ENCODE measurements at regions not wholly inside any gene's neighbourhood (a gene's known extent, or its start where the extent isn't known, plus 50 kb on each side); places are given as distances from the start of the nearest gene placed in this dataset.

GRCh38 chr3:104519068-104519467, 847.6 kb upstream of the ALCAM start:
- no peak overlapping the region for H3K27ac Mint-ChIP-seq
- H3K4me3 Mint-ChIP-seq: peak overlapping the region; percentile 4
- DNase-seq (ENCODE audit: extremely low spot score, unreplicated experiment): no peak
- TF ChIP-seq CTCF (conservative IDR thresholded peaks at IDR 0.05): no peak
- H3K36me3 Mint-ChIP-seq: no peaks in the 10 kb centered on the region
- peaks cover 4% of the 10 kb centered on the region for H3K9me3 Mint-ChIP-seq
- no peaks in the 10 kb centered on the region for H3K27me3 Mint-ChIP-seq
- H3K4me1 Mint-ChIP-seq (ENCODE audit: unreplicated experiment): peaks cover 12% of the 10 kb centered on the region

GRCh38 chr3:104519468-104520227, 847.1 kb upstream of the ALCAM start:
- Mint-ChIP-seq H3K27ac (no peak overlapping the region), H3K36me3 (no peaks in the 10 kb centered on the region), H3K4me3 (no peak overlapping the region), H3K4me1 (ENCODE audit: unreplicated experiment) (peaks cover 12% of the 10 kb centered on the region), H3K9me3 (peaks cover 4% of the 10 kb centered on the region), H3K27me3 (no peaks in the 10 kb centered on the region)
- DNase-seq (ENCODE audit: extremely low spot score, unreplicated experiment): no peak
- TF ChIP-seq CTCF (conservative IDR thresholded peaks at IDR 0.05): no peak

GRCh38 chr3:104520228-104520655, 846.5 kb upstream of the ALCAM start:
- Mint-ChIP-seq H3K4me1 (ENCODE audit: unreplicated experiment) (peaks cover 12% of the 10 kb centered on the region), H3K9me3 (peaks cover 4% of the 10 kb centered on the region), H3K36me3 (no peaks in the 10 kb centered on the region), H3K27ac (no peak overlapping the region), H3K4me3 (no peak overlapping the region), H3K27me3 (no peaks in the 10 kb centered on the region)
- DNase-seq (ENCODE audit: extremely low spot score, unreplicated experiment): no peak
- TF ChIP-seq CTCF (conservative IDR thresholded peaks at IDR 0.05): no peak

- Mint-ChIP-seq H3K4me1 (ENCODE audit: unreplicated experiment) (peaks cover 12% of the 10 kb centered on the region), H3K36me3 (no peaks in the 10 kb centered on the region), H3K27ac (peak overlapping the region; percentile 56), H3K9me3 (peaks cover 4% of the 10 kb centered on the region), H3K4me3 (no peak overlapping the region), H3K27me3 (no peaks in the 10 kb centered on the region)
- no peak for TF ChIP-seq CTCF (conservative IDR thresholded peaks at IDR 0.05)
- no peak for DNase-seq (ENCODE audit: extremely low spot score, unreplicated experiment)
These were observed 844.9 kb upstream of the ALCAM start for GRCh38 chr3:104521606-104522336.

GRCh38 chr3:104523136-104523535, 843.6 kb upstream of the ALCAM start:
- no peak overlapping the region for H3K27ac Mint-ChIP-seq
- no peak for TF ChIP-seq CTCF (conservative IDR thresholded peaks at IDR 0.05)
- H3K4me3 Mint-ChIP-seq: no peak overlapping the region

More at GRCh38 chr3:104523136-104523535, 843.6 kb upstream of the ALCAM start:
- H3K27me3 Mint-ChIP-seq: no peaks in the 10 kb centered on the region
- peaks cover 4% of the 10 kb centered on the region for H3K9me3 Mint-ChIP-seq
- DNase-seq (ENCODE audit: extremely low spot score, unreplicated experiment): no peak
- H3K36me3 Mint-ChIP-seq: no peaks in the 10 kb centered on the region
- peaks cover 12% of the 10 kb centered on the region for H3K4me1 Mint-ChIP-seq (ENCODE audit: unreplicated experiment)

Data from type B pancreatic cell (in vitro differentiated cells).